ENCODE measurements at regions not wholly inside any gene's neighbourhood (a gene's known extent, or its start where the extent isn't known, plus 50 kb on each side); places are given as distances from the start of the nearest gene placed in this dataset.

DNA sequence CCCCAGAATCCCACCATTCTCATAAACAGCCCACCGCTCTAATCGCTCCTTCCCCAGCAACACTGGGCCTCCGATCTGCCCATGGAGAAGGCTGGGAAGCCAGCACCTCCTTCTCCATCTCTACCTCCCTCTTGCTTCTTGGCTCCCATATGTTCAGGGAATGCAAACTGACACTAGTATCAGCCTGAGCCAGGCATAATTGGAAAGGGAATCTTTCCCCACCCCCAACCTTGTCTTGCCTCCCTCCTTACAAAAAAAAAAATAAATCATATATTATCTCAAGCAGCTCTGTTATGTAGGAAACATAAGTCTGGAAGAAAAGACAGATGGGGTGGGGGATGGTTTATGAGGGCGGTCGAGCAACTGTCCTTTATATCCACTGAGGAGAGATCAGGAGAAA, 127.2 kb downstream of the NAV1 start:
- no peaks in the 10 kb centered on the region for H3K27me3 ChIP-seq
- H3K4me1 ChIP-seq, result no peaks in the 10 kb centered on the region
- no peak for TF ChIP-seq POLR2A (IDR thresholded peaks at IDR 0.05)
- TF ChIP-seq, protein P1, sequence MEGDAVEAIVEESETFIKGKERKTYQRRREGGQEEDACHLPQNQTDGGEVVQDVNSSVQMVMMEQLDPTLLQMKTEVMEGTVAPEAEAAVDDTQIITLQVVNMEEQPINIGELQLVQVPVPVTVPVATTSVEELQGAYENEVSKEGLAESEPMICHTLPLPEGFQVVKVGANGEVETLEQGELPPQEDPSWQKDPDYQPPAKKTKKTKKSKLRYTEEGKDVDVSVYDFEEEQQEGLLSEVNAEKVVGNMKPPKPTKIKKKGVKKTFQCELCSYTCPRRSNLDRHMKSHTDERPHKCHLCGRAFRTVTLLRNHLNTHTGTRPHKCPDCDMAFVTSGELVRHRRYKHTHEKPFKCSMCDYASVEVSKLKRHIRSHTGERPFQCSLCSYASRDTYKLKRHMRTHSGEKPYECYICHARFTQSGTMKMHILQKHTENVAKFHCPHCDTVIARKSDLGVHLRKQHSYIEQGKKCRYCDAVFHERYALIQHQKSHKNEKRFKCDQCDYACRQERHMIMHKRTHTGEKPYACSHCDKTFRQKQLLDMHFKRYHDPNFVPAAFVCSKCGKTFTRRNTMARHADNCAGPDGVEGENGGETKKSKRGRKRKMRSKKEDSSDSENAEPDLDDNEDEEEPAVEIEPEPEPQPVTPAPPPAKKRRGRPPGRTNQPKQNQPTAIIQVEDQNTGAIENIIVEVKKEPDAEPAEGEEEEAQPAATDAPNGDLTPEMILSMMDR (IDR thresholded peaks at IDR 0.05), result no peak
- no peak for DNase-seq
- H3K27ac ChIP-seq, result no peak overlapping the region
- intact Hi-C loops (cut with DNase I; ENCODE audit: low total_unique reads), result no loop called here
- H3K36me3 ChIP-seq, result no peaks in the 10 kb centered on the region
- no peak overlapping the region for H3K4me3 ChIP-seq
- no peaks in the 10 kb centered on the region for H3K9me3 ChIP-seq

GRCh38 chr1:201666645-201667044, 127.7 kb downstream of the NAV1 start:
- Histone ChIP-seq H3K4me1 (no peaks in the 10 kb centered on the region), H3K27ac (no peak overlapping the region), H3K4me3 (no peak overlapping the region), H3K36me3 (no peaks in the 10 kb centered on the region), H3K27me3 (no peaks in the 10 kb centered on the region), H3K9me3 (no peaks in the 10 kb centered on the region)
- intact Hi-C loops (cut with DNase I; ENCODE audit: low total_unique reads), result no loop called here
- no peak for DNase-seq
- no peak for TF ChIP-seq POLR2A (IDR thresholded peaks at IDR 0.05)
- TF ChIP-seq, protein P1 (IDR thresholded peaks at IDR 0.05), result no peak

DNA sequence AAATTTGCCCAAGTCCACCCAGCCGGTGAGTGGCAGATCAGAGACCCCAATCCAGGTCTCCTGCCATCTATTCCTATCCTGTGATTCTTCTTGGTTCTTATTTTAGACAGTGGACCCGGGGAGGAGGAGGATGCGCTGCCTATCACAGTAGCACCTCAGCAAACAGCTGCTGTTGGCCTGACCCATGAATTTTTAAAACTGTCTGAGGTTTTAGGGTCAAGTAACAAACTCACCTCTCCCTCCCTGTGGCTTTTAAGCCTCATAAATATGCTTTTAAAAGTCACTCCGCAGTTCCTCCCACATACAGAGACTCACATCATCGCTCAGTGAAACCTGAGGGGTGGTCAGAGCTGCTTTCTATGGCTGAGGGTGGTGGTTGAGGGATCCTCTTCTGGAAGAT, 128.6 kb downstream of the NAV1 start:
- Histone ChIP-seq H3K27me3 (no peaks in the 10 kb centered on the region), H3K9me3 (no peaks in the 10 kb centered on the region), H3K4me3 (no peak overlapping the region), H3K4me1 (no peaks in the 10 kb centered on the region), H3K36me3 (no peaks in the 10 kb centered on the region), H3K27ac (no peak overlapping the region)
- TF ChIP-seq, protein P1 (IDR thresholded peaks at IDR 0.05), result no peak
- TF ChIP-seq POLR2A (IDR thresholded peaks at IDR 0.05), result no peak
- intact Hi-C loops (cut with DNase I; ENCODE audit: low total_unique reads), result no loop called here
- no peak for DNase-seq

GRCh38 chr1:201670517-201670916, 131.6 kb downstream of the NAV1 start:
- DNase-seq, result no peak
- TF ChIP-seq POLR2A (IDR thresholded peaks at IDR 0.05), result no peak
- TF ChIP-seq, protein P1 (IDR thresholded peaks at IDR 0.05), result no peak
- no peaks in the 10 kb centered on the region for H3K9me3 ChIP-seq
- H3K36me3 ChIP-seq, result no peaks in the 10 kb centered on the region
- no peaks in the 10 kb centered on the region for H3K27me3 ChIP-seq
- no peaks in the 10 kb centered on the region for H3K4me1 ChIP-seq
- no peak overlapping the region for H3K4me3 ChIP-seq
- intact Hi-C loops (cut with DNase I; ENCODE audit: low total_unique reads), result no loop called here
- no peak overlapping the region for H3K27ac ChIP-seq

DNA sequence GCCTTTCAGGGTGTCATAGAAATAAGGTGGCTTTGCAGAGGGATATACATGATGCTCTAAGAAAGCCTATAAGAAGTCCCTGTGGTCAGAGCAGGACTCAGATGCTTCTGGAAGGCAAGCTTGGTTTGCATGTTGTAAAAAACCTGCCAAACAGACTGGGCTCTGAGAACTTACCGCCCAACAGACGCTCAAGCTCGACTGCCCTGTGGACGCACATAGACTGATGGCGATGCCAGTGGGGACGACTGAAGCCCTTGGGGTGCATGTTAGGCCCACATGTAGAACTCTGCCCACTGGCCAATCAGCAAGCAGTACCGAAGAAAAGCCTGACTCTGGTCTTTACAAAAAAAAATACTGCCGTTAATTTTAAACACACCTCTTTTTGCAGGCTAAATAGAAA, 133.8 kb downstream of the NAV1 start:
- TF ChIP-seq POLR2A (IDR thresholded peaks at IDR 0.05), result no peak
- TF ChIP-seq, protein P1 (IDR thresholded peaks at IDR 0.05), result no peak
- intact Hi-C loops (cut with DNase I; ENCODE audit: low total_unique reads), result no loop called here
- Histone ChIP-seq H3K36me3 (no peaks in the 10 kb centered on the region), H3K9me3 (no peaks in the 10 kb centered on the region), H3K4me3 (no peak overlapping the region), H3K27ac (peak overlapping the region in 1 of 2 donors; percentile 28), H3K4me1 (no peaks in the 10 kb centered on the region), H3K27me3 (no peaks in the 10 kb centered on the region)
- no peak for DNase-seq
